ENCODE measurements at regions not wholly inside any gene's neighbourhood (a gene's known extent, or its start where the extent isn't known, plus 50 kb on each side); places are given as distances from the start of the nearest gene placed in this dataset.

DNA sequence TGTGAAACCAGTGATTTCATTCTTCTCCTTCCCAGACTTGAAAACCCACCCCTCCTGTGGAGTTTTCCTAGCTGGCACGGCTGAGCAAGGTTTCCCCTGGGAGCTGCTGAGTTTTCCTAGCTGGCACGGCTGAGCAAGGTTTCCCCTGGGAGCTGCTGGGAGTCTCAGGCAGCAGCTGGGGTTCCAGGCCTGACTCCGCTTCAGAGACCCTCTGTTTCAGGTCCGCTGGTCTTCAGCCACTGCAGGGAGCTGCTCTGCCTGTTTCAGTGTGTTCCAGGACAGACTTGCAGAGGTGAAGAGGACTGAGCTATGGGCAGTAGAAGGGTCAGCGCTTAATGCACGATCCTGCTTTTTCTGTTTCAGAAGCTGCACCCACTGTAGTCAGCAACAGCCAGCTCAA, 104.9 kb downstream of the XRCC2 start:
- TF ChIP-seq, protein P1, sequence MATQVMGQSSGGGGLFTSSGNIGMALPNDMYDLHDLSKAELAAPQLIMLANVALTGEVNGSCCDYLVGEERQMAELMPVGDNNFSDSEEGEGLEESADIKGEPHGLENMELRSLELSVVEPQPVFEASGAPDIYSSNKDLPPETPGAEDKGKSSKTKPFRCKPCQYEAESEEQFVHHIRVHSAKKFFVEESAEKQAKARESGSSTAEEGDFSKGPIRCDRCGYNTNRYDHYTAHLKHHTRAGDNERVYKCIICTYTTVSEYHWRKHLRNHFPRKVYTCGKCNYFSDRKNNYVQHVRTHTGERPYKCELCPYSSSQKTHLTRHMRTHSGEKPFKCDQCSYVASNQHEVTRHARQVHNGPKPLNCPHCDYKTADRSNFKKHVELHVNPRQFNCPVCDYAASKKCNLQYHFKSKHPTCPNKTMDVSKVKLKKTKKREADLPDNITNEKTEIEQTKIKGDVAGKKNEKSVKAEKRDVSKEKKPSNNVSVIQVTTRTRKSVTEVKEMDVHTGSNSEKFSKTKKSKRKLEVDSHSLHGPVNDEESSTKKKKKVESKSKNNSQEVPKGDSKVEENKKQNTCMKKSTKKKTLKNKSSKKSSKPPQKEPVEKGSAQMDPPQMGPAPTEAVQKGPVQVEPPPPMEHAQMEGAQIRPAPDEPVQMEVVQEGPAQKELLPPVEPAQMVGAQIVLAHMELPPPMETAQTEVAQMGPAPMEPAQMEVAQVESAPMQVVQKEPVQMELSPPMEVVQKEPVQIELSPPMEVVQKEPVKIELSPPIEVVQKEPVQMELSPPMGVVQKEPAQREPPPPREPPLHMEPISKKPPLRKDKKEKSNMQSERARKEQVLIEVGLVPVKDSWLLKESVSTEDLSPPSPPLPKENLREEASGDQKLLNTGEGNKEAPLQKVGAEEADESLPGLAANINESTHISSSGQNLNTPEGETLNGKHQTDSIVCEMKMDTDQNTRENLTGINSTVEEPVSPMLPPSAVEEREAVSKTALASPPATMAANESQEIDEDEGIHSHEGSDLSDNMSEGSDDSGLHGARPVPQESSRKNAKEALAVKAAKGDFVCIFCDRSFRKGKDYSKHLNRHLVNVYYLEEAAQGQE (IDR thresholded peaks at IDR 0.05; ENCODE audit: insufficient replicate concordance, low read depth), result no peak
- TF ChIP-seq, protein P2, sequence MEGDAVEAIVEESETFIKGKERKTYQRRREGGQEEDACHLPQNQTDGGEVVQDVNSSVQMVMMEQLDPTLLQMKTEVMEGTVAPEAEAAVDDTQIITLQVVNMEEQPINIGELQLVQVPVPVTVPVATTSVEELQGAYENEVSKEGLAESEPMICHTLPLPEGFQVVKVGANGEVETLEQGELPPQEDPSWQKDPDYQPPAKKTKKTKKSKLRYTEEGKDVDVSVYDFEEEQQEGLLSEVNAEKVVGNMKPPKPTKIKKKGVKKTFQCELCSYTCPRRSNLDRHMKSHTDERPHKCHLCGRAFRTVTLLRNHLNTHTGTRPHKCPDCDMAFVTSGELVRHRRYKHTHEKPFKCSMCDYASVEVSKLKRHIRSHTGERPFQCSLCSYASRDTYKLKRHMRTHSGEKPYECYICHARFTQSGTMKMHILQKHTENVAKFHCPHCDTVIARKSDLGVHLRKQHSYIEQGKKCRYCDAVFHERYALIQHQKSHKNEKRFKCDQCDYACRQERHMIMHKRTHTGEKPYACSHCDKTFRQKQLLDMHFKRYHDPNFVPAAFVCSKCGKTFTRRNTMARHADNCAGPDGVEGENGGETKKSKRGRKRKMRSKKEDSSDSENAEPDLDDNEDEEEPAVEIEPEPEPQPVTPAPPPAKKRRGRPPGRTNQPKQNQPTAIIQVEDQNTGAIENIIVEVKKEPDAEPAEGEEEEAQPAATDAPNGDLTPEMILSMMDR (IDR thresholded peaks at IDR 0.05; ENCODE audit: insufficient read depth, low read length), result no peak
- TF ChIP-seq POLR2AphosphoS5 (IDR thresholded peaks at IDR 0.05; ENCODE audit: low read depth) (no peak), SPI1 (IDR thresholded peaks at IDR 0.05; ENCODE audit: borderline replicate concordance, low read depth) (no peak), GABPA (IDR thresholded peaks at IDR 0.05; ENCODE audit: low read depth) (no peak)
- no peak for DNase-seq (ENCODE audit: low read depth in 1 of 2, low spot score in 1 of 2)
- H3K27ac ChIP-seq (replicated peaks), result no peak overlapping the region
- no peaks in the 10 kb centered on the region for H3K27me3 ChIP-seq (ENCODE audit: insufficient read depth, poor library complexity, severe bottlenecking)
- no peak overlapping the region for H3K4me3 ChIP-seq (replicated peaks; ENCODE audit: insufficient read depth, low read length)

DNA sequence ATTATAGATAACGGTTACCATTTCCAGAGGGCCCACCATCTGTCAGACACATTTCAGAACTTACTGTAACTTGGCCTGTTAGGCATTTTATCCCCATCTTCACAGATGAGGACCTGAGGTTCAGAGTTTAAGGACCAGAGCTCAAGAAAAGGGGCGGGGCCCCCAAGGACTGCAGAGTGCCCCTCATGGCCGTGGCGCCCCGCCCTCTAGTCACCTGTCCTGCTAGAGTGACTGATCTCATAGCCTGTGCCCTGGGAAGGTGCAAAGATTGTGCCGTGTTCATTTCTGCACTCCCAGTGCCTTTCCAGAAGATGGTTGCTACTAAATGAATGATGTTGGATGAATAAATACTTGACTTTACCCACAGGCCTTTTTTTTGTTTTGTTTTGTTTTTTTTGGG, 107.0 kb downstream of the XRCC2 start:
- Histone ChIP-seq H3K27ac (replicated peaks) (no peak overlapping the region), H3K27me3 (ENCODE audit: insufficient read depth, poor library complexity, severe bottlenecking) (no peaks in the 10 kb centered on the region), H3K4me3 (replicated peaks; ENCODE audit: insufficient read depth, low read length) (no peak overlapping the region)
- no peak for DNase-seq (ENCODE audit: low read depth in 1 of 2, low spot score in 1 of 2)
- TF ChIP-seq POLR2AphosphoS5 (IDR thresholded peaks at IDR 0.05; ENCODE audit: low read depth), result no peak
- no peak for TF ChIP-seq GABPA (IDR thresholded peaks at IDR 0.05; ENCODE audit: low read depth)
- TF ChIP-seq SPI1 (IDR thresholded peaks at IDR 0.05; ENCODE audit: borderline replicate concordance, low read depth), result no peak
- TF ChIP-seq, protein P1 (IDR thresholded peaks at IDR 0.05; ENCODE audit: insufficient replicate concordance, low read depth), result no peak
- TF ChIP-seq, protein P2 (IDR thresholded peaks at IDR 0.05; ENCODE audit: insufficient read depth, low read length), result no peak

DNA sequence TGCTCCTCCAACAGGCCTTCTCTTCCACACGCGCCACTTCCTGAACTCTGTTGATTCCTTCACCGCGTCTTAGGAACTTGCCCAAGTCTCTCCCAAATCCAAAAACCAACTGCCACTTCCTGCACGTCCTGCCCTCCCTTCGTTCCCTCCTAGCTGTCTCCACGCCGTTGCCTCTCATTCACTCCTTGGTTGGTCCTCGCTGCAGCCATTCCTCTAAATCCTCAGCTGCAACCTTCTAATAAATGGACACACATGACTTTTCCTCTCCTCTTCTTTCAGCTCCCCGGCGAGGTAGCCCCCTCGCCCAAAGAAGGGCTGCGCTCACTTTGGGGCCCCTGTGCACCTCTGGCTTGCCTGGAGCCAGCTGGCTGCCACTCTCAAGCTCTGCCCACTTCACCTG, 110.2 kb downstream of the XRCC2 start:
- no peak for DNase-seq (ENCODE audit: low read depth in 1 of 2, low spot score in 1 of 2)
- no peak overlapping the region for H3K27ac ChIP-seq (replicated peaks)
- no peaks in the 10 kb centered on the region for H3K27me3 ChIP-seq (ENCODE audit: insufficient read depth, poor library complexity, severe bottlenecking)
- TF ChIP-seq, protein P1 (IDR thresholded peaks at IDR 0.05; ENCODE audit: insufficient replicate concordance, low read depth), result no peak
- TF ChIP-seq POLR2AphosphoS5 (IDR thresholded peaks at IDR 0.05; ENCODE audit: low read depth) (no peak), SPI1 (IDR thresholded peaks at IDR 0.05; ENCODE audit: borderline replicate concordance, low read depth) (no peak), GABPA (IDR thresholded peaks at IDR 0.05; ENCODE audit: low read depth) (no peak)
- TF ChIP-seq, protein P2 (IDR thresholded peaks at IDR 0.05; ENCODE audit: insufficient read depth, low read length), result no peak
- no peak overlapping the region for H3K4me3 ChIP-seq (replicated peaks; ENCODE audit: insufficient read depth, low read length)
